ENCODE measurements at regions not wholly inside any gene's neighbourhood (a gene's known extent, or its start where the extent isn't known, plus 50 kb on each side); places are given as distances from the start of the nearest gene placed in this dataset.

GRCh38 chr16:85183564-85183963 is 71.3 kb upstream of the CIBAR2 start:
- TF ChIP-seq, protein P1, sequence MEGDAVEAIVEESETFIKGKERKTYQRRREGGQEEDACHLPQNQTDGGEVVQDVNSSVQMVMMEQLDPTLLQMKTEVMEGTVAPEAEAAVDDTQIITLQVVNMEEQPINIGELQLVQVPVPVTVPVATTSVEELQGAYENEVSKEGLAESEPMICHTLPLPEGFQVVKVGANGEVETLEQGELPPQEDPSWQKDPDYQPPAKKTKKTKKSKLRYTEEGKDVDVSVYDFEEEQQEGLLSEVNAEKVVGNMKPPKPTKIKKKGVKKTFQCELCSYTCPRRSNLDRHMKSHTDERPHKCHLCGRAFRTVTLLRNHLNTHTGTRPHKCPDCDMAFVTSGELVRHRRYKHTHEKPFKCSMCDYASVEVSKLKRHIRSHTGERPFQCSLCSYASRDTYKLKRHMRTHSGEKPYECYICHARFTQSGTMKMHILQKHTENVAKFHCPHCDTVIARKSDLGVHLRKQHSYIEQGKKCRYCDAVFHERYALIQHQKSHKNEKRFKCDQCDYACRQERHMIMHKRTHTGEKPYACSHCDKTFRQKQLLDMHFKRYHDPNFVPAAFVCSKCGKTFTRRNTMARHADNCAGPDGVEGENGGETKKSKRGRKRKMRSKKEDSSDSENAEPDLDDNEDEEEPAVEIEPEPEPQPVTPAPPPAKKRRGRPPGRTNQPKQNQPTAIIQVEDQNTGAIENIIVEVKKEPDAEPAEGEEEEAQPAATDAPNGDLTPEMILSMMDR (IDR thresholded peaks at IDR 0.05; ENCODE audit: control insufficient read depth, insufficient read depth, low read depth, low read length, missing control alignments) = no peak
- DNase-seq (ENCODE audit: low read depth) = no peak
- H3K4me3 ChIP-seq (ENCODE audit: control insufficient read depth, low read depth, low read length) = no peak overlapping the region

DNA sequence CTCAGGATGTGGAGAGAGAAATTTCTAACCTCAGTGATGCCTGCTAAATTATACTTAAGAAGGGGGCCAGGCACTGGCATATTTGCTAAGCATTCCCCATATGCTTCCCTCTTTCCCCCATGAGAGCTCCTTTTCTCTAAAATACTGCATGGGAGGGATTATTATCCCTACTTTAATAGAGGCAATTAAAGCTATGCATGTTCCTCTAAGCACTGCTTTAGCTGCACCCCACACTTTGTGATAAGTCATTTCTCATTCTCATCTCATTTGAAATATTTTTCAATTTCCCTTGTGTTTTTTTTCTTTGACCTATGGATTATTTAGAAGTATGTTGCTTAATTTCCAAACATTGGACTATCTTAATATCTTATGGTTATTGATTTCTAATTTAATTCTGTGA is 72.1 kb upstream of the CIBAR2 start:
- TF ChIP-seq, protein P1 (IDR thresholded peaks at IDR 0.05; ENCODE audit: control insufficient read depth, insufficient read depth, low read depth, low read length, missing control alignments) = no peak
- no peak overlapping the region for H3K4me3 ChIP-seq (ENCODE audit: control insufficient read depth, low read depth, low read length)
- no peak for DNase-seq (ENCODE audit: low read depth)

GRCh38 chr16:85185303-85186100 is 73.2 kb upstream of the CIBAR2 start:
- TF ChIP-seq, protein P1 (IDR thresholded peaks at IDR 0.05; ENCODE audit: control insufficient read depth, insufficient read depth, low read depth, low read length, missing control alignments) = no peak

DNA sequence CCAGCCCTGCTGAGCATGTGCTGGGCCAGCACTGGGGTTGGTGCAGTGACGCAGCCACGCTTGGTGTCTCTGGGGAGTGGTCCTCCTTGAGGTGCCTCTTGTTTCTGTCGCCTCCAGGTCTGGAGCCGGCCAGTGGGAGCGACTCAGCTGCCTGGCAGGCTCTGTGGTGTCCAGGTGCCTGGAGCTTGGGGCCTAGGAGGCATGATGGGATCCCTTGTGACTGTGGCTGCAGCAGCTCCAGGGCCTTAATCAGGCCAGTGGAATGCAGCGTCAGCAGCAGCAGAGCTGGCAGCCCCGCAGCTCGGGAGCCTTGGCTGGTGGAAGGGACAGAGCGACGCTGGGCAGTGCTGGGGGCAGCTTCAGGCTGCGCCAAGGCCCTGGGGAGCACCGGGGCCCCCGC is 74.7 kb upstream of the CIBAR2 start:
- TF ChIP-seq, protein P1 (IDR thresholded peaks at IDR 0.05; ENCODE audit: control insufficient read depth, insufficient read depth, low read depth, low read length, missing control alignments) = no peak
- no peak for DNase-seq (ENCODE audit: low read depth)
- no peak overlapping the region for H3K4me3 ChIP-seq (ENCODE audit: control insufficient read depth, low read depth, low read length)

More at GRCh38 chr16:85185303-85186100, 73.2 kb upstream of the CIBAR2 start:
- no peak for DNase-seq (ENCODE audit: low read depth)
- H3K4me3 ChIP-seq (ENCODE audit: control insufficient read depth, low read depth, low read length) = no peak overlapping the region

- TF ChIP-seq, protein P1 (IDR thresholded peaks at IDR 0.05; ENCODE audit: control insufficient read depth, insufficient read depth, low read depth, low read length, missing control alignments) = no peak
- no peak overlapping the region for H3K4me3 ChIP-seq (ENCODE audit: control insufficient read depth, low read depth, low read length)
- no peak for DNase-seq (ENCODE audit: low read depth)
Measured at GRCh38 chr16:85187447-85187846, 75.2 kb upstream of the CIBAR2 start.

DNA sequence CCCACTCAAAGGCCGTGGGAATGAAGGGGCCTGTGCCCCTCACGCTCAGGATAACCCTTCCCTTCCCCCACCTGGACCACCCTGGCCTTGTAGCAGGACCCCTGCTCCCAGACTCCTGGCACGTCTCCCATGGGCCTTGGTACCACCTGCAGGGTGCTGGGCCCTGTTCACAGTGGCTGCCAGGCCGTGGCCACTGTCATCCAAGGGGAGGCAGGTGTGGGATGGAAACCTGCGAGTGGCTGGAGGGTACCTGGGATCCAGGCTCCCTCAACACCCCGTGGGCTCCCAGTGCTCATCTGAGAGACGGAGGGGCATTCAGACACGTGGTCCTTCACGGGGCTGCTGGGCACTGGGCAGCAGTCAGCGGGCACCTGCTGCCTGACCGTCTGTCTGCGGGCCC is 75.6 kb upstream of the CIBAR2 start:
- TF ChIP-seq, protein P1 (IDR thresholded peaks at IDR 0.05; ENCODE audit: control insufficient read depth, insufficient read depth, low read depth, low read length, missing control alignments) = no peak
- no peak overlapping the region for H3K4me3 ChIP-seq (ENCODE audit: control insufficient read depth, low read depth, low read length)
- DNase-seq (ENCODE audit: low read depth) = no peak
